ENCODE measurements at regions not wholly inside any gene's neighbourhood (a gene's known extent, or its start where the extent isn't known, plus 50 kb on each side); places are given as distances from the start of the nearest gene placed in this dataset.

DNA sequence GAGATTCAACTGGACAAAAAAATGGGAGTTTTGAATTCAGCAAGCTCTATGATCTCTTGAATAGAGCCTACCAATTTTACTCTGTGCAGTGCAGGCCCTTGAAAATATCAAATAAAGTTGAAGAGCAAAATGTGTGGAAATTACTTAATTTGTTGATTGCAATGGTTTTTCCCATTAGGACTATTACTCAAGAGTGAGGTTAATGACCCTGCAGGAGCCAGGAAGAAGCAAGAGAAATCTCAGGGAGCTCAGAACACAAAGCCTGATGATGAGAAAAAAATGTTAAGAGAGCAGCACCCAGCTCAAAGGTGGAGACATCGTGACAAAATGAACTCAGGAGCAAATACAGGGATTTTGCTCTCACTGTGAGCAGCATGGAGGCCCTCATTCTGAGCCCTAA lies 337.6 kb upstream of the TRIB2 start:
- H3K27ac ChIP-seq (ENCODE audit: low read length), result no peak overlapping the region
- no peaks in the 10 kb centered on the region for H3K9me3 ChIP-seq (ENCODE audit: insufficient read depth, low read length)
- H3K36me3 ChIP-seq (replicated peaks; ENCODE audit: low read depth, low read length), result no peaks in the 10 kb centered on the region
- no peak overlapping the region for H2AFZ ChIP-seq (ENCODE audit: low read depth, low read length)
- no peaks in the 10 kb centered on the region for H3K79me2 ChIP-seq (ENCODE audit: low read length)
- no peak overlapping the region for H3K4me3 ChIP-seq (ENCODE audit: low read length)
- H4K20me1 ChIP-seq (ENCODE audit: insufficient read depth, low read length), result no peaks in the 10 kb centered on the region
- no peak overlapping the region for H3K4me2 ChIP-seq (ENCODE audit: low read length)
- no peaks in the 10 kb centered on the region for H3K4me1 ChIP-seq (ENCODE audit: low read length)
- no peaks in the 10 kb centered on the region for H3K27me3 ChIP-seq (ENCODE audit: low read depth, low read length)
- no peak overlapping the region for H3K9ac ChIP-seq (ENCODE audit: low read length)
- TF ChIP-seq, protein P1, sequence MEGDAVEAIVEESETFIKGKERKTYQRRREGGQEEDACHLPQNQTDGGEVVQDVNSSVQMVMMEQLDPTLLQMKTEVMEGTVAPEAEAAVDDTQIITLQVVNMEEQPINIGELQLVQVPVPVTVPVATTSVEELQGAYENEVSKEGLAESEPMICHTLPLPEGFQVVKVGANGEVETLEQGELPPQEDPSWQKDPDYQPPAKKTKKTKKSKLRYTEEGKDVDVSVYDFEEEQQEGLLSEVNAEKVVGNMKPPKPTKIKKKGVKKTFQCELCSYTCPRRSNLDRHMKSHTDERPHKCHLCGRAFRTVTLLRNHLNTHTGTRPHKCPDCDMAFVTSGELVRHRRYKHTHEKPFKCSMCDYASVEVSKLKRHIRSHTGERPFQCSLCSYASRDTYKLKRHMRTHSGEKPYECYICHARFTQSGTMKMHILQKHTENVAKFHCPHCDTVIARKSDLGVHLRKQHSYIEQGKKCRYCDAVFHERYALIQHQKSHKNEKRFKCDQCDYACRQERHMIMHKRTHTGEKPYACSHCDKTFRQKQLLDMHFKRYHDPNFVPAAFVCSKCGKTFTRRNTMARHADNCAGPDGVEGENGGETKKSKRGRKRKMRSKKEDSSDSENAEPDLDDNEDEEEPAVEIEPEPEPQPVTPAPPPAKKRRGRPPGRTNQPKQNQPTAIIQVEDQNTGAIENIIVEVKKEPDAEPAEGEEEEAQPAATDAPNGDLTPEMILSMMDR (IDR thresholded peaks at IDR 0.05; ENCODE audit: low read depth, low read length), result no peak
- no peak for TF ChIP-seq EZH2phosphoT487 (IDR thresholded peaks at IDR 0.05; ENCODE audit: low read depth)

DNA sequence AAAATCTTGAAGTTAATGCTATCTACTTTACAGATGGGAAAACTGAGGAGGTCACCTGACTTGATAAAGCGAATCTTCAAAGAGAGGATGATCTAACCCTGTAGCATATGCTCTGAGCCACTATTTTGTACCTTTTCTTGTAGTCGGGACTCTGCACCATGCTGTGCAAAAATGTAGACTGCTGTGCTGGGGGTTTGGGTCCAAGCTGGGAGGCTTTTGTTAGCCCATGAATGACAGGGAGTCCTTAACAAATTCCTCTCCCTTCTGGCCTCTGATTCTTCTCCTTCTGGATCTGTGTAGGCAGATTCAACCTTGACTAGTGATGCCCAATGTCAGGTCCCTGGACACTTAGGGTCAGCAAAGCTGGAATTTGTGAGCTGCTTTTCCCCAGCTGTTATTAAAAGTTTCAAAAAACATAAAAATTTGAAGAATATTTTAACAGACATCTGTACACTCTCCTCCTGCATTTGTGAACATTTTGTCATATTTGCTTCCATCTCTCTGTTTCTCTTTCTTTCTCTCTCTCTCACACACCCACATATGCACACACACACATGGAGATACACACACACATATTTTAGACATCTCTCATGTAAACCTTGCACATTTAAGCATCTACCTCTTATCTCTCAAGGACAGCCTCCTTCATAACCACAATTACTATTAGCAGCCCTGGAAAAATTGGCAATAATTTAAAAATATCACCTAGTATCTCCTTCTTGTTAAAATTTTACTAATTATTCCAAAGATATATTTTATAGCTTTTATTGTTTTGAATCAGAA lies 335.0 kb upstream of the TRIB2 start:
- Histone ChIP-seq H3K4me1 (ENCODE audit: low read length) (no peaks in the 10 kb centered on the region), H3K79me2 (ENCODE audit: low read length) (no peaks in the 10 kb centered on the region), H3K4me2 (ENCODE audit: low read length) (no peak overlapping the region), H3K27me3 (ENCODE audit: low read depth, low read length) (no peaks in the 10 kb centered on the region), H3K9me3 (ENCODE audit: insufficient read depth, low read length) (no peaks in the 10 kb centered on the region), H4K20me1 (ENCODE audit: insufficient read depth, low read length) (no peaks in the 10 kb centered on the region), H3K36me3 (replicated peaks; ENCODE audit: low read depth, low read length) (no peaks in the 10 kb centered on the region), H3K27ac (ENCODE audit: low read length) (no peak overlapping the region), H3K4me3 (ENCODE audit: low read length) (no peak overlapping the region), H2AFZ (ENCODE audit: low read depth, low read length) (no peak overlapping the region), H3K9ac (ENCODE audit: low read length) (no peak overlapping the region)
- TF ChIP-seq, protein P1 (IDR thresholded peaks at IDR 0.05; ENCODE audit: low read depth, low read length), result no peak
- TF ChIP-seq EZH2phosphoT487 (IDR thresholded peaks at IDR 0.05; ENCODE audit: low read depth), result no peak

DNA sequence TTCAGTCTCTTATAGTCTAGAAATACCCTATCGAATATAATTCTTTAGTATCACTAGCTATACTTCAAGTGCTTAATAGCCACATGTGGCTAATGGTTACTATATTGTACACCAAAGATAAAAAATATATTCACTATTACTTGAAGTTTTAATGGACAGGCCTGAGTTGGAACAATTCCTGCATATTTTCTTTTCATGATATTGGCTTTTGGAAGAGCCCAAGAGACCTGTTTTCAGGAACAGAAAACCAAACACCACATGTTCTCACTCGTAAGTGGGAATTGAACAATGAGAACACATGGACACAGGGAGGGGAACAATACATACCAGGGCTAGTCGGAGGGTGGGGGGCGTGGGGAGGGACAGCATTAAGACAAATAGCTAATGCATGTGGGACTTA lies 334.4 kb upstream of the TRIB2 start:
- H3K36me3 ChIP-seq (replicated peaks; ENCODE audit: low read depth, low read length), result no peaks in the 10 kb centered on the region
- no peak overlapping the region for H3K9ac ChIP-seq (ENCODE audit: low read length)
- H3K27me3 ChIP-seq (ENCODE audit: low read depth, low read length), result no peaks in the 10 kb centered on the region
- H4K20me1 ChIP-seq (ENCODE audit: insufficient read depth, low read length), result no peaks in the 10 kb centered on the region
- TF ChIP-seq EZH2phosphoT487 (IDR thresholded peaks at IDR 0.05; ENCODE audit: low read depth), result no peak
- TF ChIP-seq, protein P1 (IDR thresholded peaks at IDR 0.05; ENCODE audit: low read depth, low read length), result no peak
- no peak overlapping the region for H2AFZ ChIP-seq (ENCODE audit: low read depth, low read length)
- no peaks in the 10 kb centered on the region for H3K79me2 ChIP-seq (ENCODE audit: low read length)
- no peaks in the 10 kb centered on the region for H3K4me1 ChIP-seq (ENCODE audit: low read length)
- no peaks in the 10 kb centered on the region for H3K9me3 ChIP-seq (ENCODE audit: insufficient read depth, low read length)
- no peak overlapping the region for H3K4me3 ChIP-seq (ENCODE audit: low read length)
- H3K4me2 ChIP-seq (ENCODE audit: low read length), result no peak overlapping the region
- no peak overlapping the region for H3K27ac ChIP-seq (ENCODE audit: low read length)

DNA sequence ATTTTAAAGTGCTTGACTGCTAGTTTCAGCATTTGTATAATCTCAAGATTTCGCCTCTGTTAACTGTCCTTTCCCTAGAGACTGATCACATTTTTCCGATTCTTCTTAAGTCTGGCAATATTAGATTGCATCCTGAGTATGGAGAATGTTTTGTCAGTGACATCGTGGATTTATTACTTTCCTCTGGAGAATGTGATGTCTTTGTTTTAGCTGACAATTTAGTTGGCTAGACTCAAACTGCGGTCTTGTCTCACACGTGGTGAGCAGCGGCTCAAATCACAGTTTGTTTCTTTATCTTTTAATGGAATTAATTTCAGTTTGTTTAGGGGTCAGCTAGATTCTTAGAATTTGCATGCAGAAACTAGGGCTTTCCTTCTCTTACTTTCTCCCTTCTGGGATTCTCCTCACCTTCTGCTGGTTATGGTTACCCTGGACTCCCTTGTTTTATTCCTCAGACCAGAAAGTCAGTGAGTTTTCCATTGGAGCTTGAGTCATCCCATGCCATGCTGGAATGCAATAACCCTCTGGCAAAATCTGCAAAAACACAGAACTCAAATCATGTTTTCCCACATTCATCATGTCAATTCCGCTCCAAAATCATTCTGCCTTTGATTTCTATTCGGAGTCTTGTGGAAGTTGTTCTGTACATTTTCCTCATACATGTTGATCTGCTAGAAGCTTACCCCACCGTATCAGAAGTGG lies 327.2 kb upstream of the TRIB2 start:
- H3K27me3 ChIP-seq (ENCODE audit: low read depth, low read length), result peaks cover 3% of the 10 kb centered on the region; the same call in 1 of the 2 replicates
- no peak overlapping the region for H3K9ac ChIP-seq (ENCODE audit: low read length)
- H3K36me3 ChIP-seq (replicated peaks; ENCODE audit: low read depth, low read length), result no peaks in the 10 kb centered on the region
- H3K4me3 ChIP-seq (ENCODE audit: low read length), result no peak overlapping the region
- no peaks in the 10 kb centered on the region for H3K79me2 ChIP-seq (ENCODE audit: low read length)
- H2AFZ ChIP-seq (ENCODE audit: low read depth, low read length), result no peak overlapping the region
- TF ChIP-seq, protein P1 (IDR thresholded peaks at IDR 0.05; ENCODE audit: low read depth, low read length), result no peak
- TF ChIP-seq EZH2phosphoT487 (IDR thresholded peaks at IDR 0.05; ENCODE audit: low read depth), result no peak
- no peak overlapping the region for H3K27ac ChIP-seq (ENCODE audit: low read length)
- no peaks in the 10 kb centered on the region for H3K4me1 ChIP-seq (ENCODE audit: low read length)
- H3K9me3 ChIP-seq (ENCODE audit: insufficient read depth, low read length), result no peaks in the 10 kb centered on the region
- no peak overlapping the region for H3K4me2 ChIP-seq (ENCODE audit: low read length)
- no peaks in the 10 kb centered on the region for H4K20me1 ChIP-seq (ENCODE audit: insufficient read depth, low read length)
